Activated naive CD4-positive, alpha-beta T cell treated with anti-CD3 and anti-CD28 coated beads for 36 hours (primary cell): ENCODE measurements at regions not wholly inside any gene's neighbourhood (a gene's known extent, or its start where the extent isn't known, plus 50 kb on each side); places are given as distances from the start of the nearest gene placed in this dataset.

ENCODE experiments used
- CTCF ChIA-PET: fragments of 350-600 bp; sonication (Branson Sonifier 250); formaldehyde crosslinking; loops from one replicate; lab custom pipeline; 2021; ENCODE audit warnings: antibody characterized with exemption; lab: Charles Lee
- DNase-seq: peaks from one replicate; pipeline ENCODE4 v3.0.0-alpha.2; 2020
- H3K27ac Mint-ChIP-seq: one replicate; pipeline ENCODE4 v1.8.0; 2021; ENCODE audit warnings: mild to moderate bottlenecking, mixed read lengths
- H3K27me3 Mint-ChIP-seq: one replicate; pipeline ENCODE4 v1.8.0; 2021; ENCODE audit warnings: low read depth, mixed read lengths
- H3K36me3 Mint-ChIP-seq: one replicate; pipeline ENCODE4 v1.8.0; 2021; ENCODE audit warnings: low read depth, mixed read lengths
- H3K4me1 Mint-ChIP-seq: one replicate; pipeline ENCODE4 v1.8.0; 2021; ENCODE audit warnings: low read depth, mixed read lengths
- H3K4me3 Mint-ChIP-seq: one replicate; pipeline ENCODE4 v1.8.0; 2021; ENCODE audit warnings: mild to moderate bottlenecking, moderate library complexity, mixed read lengths
- H3K9me3 Mint-ChIP-seq: one replicate; pipeline ENCODE4 v1.8.0; 2021; ENCODE audit warnings: mixed read lengths
- intact Hi-C: fragments of 100-400 bp; cut with micrococcal nuclease; formaldehyde crosslinking; loops from one replicate; pipeline ENCODE4 v1.15.1; 2023

- H3K36me3 Mint-ChIP-seq: no peaks in the 10 kb centered on the region
- H3K27me3 Mint-ChIP-seq: no peaks in the 10 kb centered on the region
- H3K27ac Mint-ChIP-seq: no peak overlapping the region
- CTCF ChIA-PET: no interaction called here
- no peak for DNase-seq
- intact Hi-C loops: no loop called here
- no peaks in the 10 kb centered on the region for H3K4me1 Mint-ChIP-seq
- peaks cover 22% of the 10 kb centered on the region for H3K9me3 Mint-ChIP-seq
- no peak overlapping the region for H3K4me3 Mint-ChIP-seq
These were observed 1866.5 kb downstream of the TP53TG3F start for GRCh38 chr16:35325936-35326335.

GRCh38 chr16:35339337-35339736 is 1879.9 kb downstream of the TP53TG3F start:
- no peak overlapping the region for H3K27ac Mint-ChIP-seq
- no peaks in the 10 kb centered on the region for H3K27me3 Mint-ChIP-seq
- intact Hi-C loops: no loop called here
- H3K4me1 Mint-ChIP-seq: no peaks in the 10 kb centered on the region
- CTCF ChIA-PET: interaction anchor here (0.6 kb wide), 1 partner anchor 99 kb away, joined by 3 read pairs; no protein-coding TSS in a partner anchor
- DNase-seq: no peak
- peaks cover 16% of the 10 kb centered on the region for H3K9me3 Mint-ChIP-seq
- no peak overlapping the region for H3K4me3 Mint-ChIP-seq
- H3K36me3 Mint-ChIP-seq: no peaks in the 10 kb centered on the region

DNA sequence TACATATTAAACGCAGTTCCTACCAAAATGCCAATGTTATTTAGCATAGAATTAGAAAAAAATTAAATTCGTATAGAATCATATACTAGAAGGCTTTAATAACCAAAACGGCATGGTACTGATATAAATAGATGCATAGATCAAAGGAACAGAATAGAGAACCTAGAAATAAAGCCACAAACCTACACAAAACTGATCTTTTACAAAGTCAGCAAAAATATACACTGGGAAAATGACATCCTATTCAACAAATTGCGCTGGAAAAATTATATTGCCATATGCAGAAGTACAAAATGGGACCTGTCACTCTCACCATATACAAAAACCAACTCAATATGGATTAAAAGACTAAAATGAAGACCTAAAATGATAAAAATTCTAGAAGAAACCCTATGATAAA is 1882.6 kb downstream of the TP53TG3F start:
- no peaks in the 10 kb centered on the region for H3K27me3 Mint-ChIP-seq
- peaks cover 15% of the 10 kb centered on the region for H3K9me3 Mint-ChIP-seq
- intact Hi-C loops: loop anchor here (10.0 kb wide), 1 partner anchor 57 kb away; no protein-coding TSS in a partner anchor
- no peak overlapping the region for H3K27ac Mint-ChIP-seq
- no peak for DNase-seq
- CTCF ChIA-PET: no interaction called here
- H3K36me3 Mint-ChIP-seq: no peaks in the 10 kb centered on the region
- no peak overlapping the region for H3K4me3 Mint-ChIP-seq
- H3K4me1 Mint-ChIP-seq: no peaks in the 10 kb centered on the region

DNA sequence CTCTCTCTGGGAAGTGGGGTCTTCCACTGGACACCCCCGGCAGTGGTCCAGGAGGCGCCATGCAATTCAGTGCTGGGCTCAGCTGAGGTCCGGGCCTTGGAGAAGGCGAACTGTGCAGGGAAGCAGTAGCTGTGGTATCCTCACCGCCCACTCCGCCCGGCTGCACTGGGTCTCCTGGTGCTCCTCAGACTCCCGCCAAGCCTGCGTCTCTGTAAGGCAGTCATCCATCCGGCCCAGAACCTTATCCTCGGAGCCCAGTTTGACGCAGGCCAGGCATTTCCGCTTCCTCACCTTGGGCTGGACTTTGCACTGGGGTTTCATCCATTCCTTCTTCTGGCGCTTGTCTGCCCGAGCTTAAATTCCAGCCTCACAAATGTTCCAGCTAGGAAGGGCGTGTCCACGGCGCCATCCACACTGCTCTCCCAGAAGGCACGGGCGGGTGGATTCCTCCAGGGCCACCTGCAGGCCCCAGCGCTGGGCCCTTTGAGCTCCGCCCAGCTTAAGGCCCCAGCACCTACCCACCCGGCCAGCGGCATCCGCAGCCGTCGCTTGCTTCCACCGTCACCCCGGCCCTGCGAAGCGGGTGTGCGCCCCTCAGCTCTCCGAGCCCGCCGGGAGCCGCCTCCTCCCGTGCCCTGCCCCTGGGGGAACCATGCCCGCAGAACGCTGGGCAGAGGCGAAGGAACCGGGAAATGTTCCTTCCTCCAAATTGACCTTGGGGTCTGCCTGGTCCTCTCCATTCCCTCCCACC is 1884.8 kb downstream of the TP53TG3F start:
- Mint-ChIP-seq H3K4me3 (no peak overlapping the region), H3K9me3 (peaks cover 15% of the 10 kb centered on the region), H3K27ac (no peak overlapping the region), H3K4me1 (no peaks in the 10 kb centered on the region), H3K27me3 (no peaks in the 10 kb centered on the region), H3K36me3 (no peaks in the 10 kb centered on the region)
- no peak for DNase-seq
- intact Hi-C loops: loop anchor here (10.0 kb wide), 1 partner anchor 59 kb away; no protein-coding TSS in a partner anchor
- CTCF ChIA-PET: no interaction called here

DNA sequence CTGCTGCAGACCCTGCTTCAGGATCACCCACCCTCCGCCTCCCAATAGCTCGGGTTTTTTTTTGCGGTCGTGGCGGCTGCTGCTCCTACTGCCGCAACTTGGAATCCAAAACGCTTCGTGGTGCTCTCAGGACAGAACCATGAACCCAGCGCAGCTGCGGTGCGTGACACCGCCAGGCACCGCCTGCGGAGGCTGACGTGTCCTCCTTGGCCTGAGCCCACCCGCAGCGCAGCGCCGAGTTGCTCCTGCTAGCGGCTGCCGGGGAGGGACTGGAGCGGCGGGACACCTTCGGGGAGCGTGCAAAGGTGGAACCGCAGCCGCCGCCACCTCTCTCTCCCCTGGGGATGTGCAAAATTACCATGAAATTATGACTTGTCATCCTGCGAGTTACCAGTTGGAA is 1893.0 kb downstream of the TP53TG3F start:
- Mint-ChIP-seq H3K36me3 (no peaks in the 10 kb centered on the region), H3K9me3 (peaks cover 8% of the 10 kb centered on the region), H3K4me1 (no peaks in the 10 kb centered on the region), H3K27ac (no peak overlapping the region), H3K27me3 (no peaks in the 10 kb centered on the region), H3K4me3 (no peak overlapping the region)
- DNase-seq: no peak
- CTCF ChIA-PET: no interaction called here
- intact Hi-C loops: no loop called here

GRCh38 chr16:35363510-35363909 is 1904.1 kb downstream of the TP53TG3F start:
- intact Hi-C loops: no loop called here
- CTCF ChIA-PET: no interaction called here
- H3K36me3 Mint-ChIP-seq: no peaks in the 10 kb centered on the region

DNA sequence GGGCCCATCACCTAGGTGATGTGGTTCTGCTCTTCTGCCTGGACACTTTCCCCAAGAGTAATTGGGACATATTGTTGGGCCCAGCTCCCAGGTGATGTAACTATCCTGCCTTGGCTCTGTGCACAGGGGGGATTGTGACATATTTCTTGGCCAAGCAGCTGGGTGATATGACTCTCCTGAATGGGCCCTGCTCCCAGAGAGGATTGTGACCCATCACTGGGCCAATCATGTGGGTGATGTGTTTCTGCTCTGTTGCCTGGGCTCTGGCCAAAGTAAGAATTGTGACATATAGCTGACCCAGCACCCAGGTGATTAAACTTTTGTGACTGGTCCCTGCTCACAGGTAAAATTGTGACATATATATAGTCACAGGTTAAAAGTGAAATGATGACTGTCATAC is 1904.9 kb downstream of the TP53TG3F start:
- H3K9me3 Mint-ChIP-seq: peaks cover 7% of the 10 kb centered on the region

More at GRCh38 chr16:35363510-35363909, 1904.1 kb downstream of the TP53TG3F start:
- no peaks in the 10 kb centered on the region for H3K27me3 Mint-ChIP-seq
- no peak overlapping the region for H3K27ac Mint-ChIP-seq
- H3K4me3 Mint-ChIP-seq: no peak overlapping the region
- no peak for DNase-seq
- H3K4me1 Mint-ChIP-seq: no peaks in the 10 kb centered on the region
- peaks cover 7% of the 10 kb centered on the region for H3K9me3 Mint-ChIP-seq

GRCh38 chr16:35365675-35366074 is 1906.3 kb downstream of the TP53TG3F start:
- Mint-ChIP-seq H3K27me3 (no peaks in the 10 kb centered on the region), H3K4me3 (no peak overlapping the region), H3K9me3 (peaks cover 11% of the 10 kb centered on the region), H3K36me3 (no peaks in the 10 kb centered on the region), H3K27ac (no peak overlapping the region), H3K4me1 (no peaks in the 10 kb centered on the region)
- CTCF ChIA-PET: no interaction called here
- no peak for DNase-seq
- intact Hi-C loops: no loop called here

More for the DNA sequence above, 1904.9 kb downstream of the TP53TG3F start:
- intact Hi-C loops: no loop called here
- no peaks in the 10 kb centered on the region for H3K4me1 Mint-ChIP-seq
- H3K27ac Mint-ChIP-seq: no peak overlapping the region
- no peaks in the 10 kb centered on the region for H3K27me3 Mint-ChIP-seq
- no peak overlapping the region for H3K4me3 Mint-ChIP-seq
- DNase-seq: no peak
- CTCF ChIA-PET: no interaction called here
- H3K36me3 Mint-ChIP-seq: no peaks in the 10 kb centered on the region

DNA sequence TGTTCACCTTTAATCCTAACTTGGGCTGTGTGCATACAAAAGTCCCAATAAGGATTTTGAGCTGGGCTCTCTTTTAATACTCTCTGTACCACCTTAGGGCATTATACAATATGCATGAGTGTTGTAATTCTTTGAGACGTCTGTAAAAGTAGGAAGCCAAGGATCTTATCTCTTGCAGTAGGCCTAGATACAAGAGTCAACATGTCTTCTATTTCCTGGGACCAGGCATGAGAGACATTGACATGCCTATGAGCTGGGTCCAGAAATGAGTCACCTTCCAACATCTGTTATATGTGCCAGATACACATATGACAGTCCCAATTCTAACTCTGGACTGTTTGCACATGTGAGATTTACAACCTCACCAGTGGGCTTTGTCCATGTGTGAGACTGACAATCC is 1911.2 kb downstream of the TP53TG3F start:
- intact Hi-C loops: no loop called here
- CTCF ChIA-PET: no interaction called here
- Mint-ChIP-seq H3K27me3 (no peaks in the 10 kb centered on the region), H3K4me3 (no peak overlapping the region), H3K36me3 (no peaks in the 10 kb centered on the region), H3K4me1 (no peaks in the 10 kb centered on the region), H3K27ac (no peak overlapping the region), H3K9me3 (peaks cover 12% of the 10 kb centered on the region)
- no peak for DNase-seq

DNA sequence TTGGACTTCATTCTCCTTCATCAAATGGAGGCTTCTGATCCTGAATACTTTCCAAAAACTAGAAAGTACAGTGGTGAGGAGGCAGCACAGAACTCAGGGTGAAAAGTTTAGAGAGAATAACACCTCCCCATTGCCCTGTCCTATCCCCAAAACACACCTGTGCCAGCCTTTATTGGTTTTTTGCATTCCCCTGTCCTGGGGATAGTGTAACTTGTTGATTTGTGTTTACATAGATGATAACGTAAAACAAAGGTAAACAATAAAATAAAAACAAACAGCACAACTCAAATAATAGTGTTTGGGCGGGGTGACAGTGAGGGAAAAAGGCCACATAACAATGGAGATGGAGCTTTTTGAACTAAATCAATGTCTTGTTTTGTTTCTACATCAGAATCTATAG is 1917.7 kb downstream of the TP53TG3F start:
- Mint-ChIP-seq H3K27me3 (no peaks in the 10 kb centered on the region), H3K27ac (no peak overlapping the region), H3K9me3 (peaks cover 10% of the 10 kb centered on the region), H3K4me3 (no peak overlapping the region), H3K36me3 (no peaks in the 10 kb centered on the region), H3K4me1 (no peaks in the 10 kb centered on the region)
- intact Hi-C loops: no loop called here
- DNase-seq: no peak
- CTCF ChIA-PET: no interaction called here

- Mint-ChIP-seq H3K27ac (no peak overlapping the region), H3K27me3 (no peaks in the 10 kb centered on the region), H3K4me1 (no peaks in the 10 kb centered on the region), H3K9me3 (peaks cover 17% of the 10 kb centered on the region), H3K36me3 (no peaks in the 10 kb centered on the region), H3K4me3 (no peak overlapping the region)
- DNase-seq: no peak
- intact Hi-C loops: no loop called here
- CTCF ChIA-PET: no interaction called here
These were observed 1927.2 kb downstream of the TP53TG3F start for GRCh38 chr16:35386619-35387018.

DNA sequence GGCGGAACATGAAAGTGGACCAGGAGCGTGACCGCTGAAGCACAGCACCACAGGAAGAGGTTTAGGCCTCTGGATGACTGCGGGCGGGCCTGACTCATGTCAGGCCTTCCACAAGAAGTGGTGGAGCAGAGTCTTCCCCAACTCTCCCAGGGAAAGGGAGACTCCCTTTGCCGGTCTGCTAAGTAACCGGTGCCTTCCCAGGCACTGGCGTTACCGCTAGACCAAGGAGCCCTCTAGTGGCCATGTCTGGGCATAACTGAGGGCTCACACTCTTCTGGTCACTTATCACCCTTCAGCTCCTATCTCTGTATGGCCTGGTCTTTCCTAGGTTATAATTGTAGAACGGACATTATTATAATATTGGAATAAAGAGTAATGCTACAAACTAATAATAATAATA is 1931.9 kb downstream of the TP53TG3F start:
- CTCF ChIA-PET: interaction anchor here (0.8 to 1.0 kb wide), 2 partner anchors 12 to 13 kb away, joined by 3 read pairs; no protein-coding TSS in a partner anchor
- no peaks in the 10 kb centered on the region for H3K4me1 Mint-ChIP-seq

GRCh38 chr16:35398180-35398579 is 1938.8 kb downstream of the TP53TG3F start:
- Mint-ChIP-seq H3K4me1 (no peaks in the 10 kb centered on the region), H3K4me3 (no peak overlapping the region), H3K36me3 (no peaks in the 10 kb centered on the region), H3K27ac (no peak overlapping the region), H3K9me3 (peaks cover 16% of the 10 kb centered on the region), H3K27me3 (no peaks in the 10 kb centered on the region)
- intact Hi-C loops: no loop called here
- DNase-seq: no peak
- CTCF ChIA-PET: no interaction called here

More for the DNA sequence above, 1931.9 kb downstream of the TP53TG3F start:
- DNase-seq: peak; percentile 53
- Mint-ChIP-seq H3K36me3 (no peaks in the 10 kb centered on the region), H3K27me3 (no peaks in the 10 kb centered on the region), H3K27ac (no peak overlapping the region), H3K4me3 (no peak overlapping the region), H3K9me3 (peaks cover 15% of the 10 kb centered on the region)
- intact Hi-C loops: no loop called here
